Gastroesophageal sphincter (tissue), 4 donors: ENCODE measurements at regions not wholly inside any gene's neighbourhood (a gene's known extent, or its start where the extent isn't known, plus 50 kb on each side); places are given as distances from the start of the nearest gene placed in this dataset.

ENCODE experiments used
- ATAC-seq: fragments of 150-250 bp; one replicate; pipeline ENCODE4 v1.9.1; 2016; ENCODE audit warnings: mild to moderate bottlenecking, moderate library complexity
- H3K27ac ChIP-seq, 4 donors: fragments of 200-600 bp; sonication (generic) in 3 of 4; 1 replicate in 3 of 4; 2 replicates in 1 of 4; pipeline ENCODE4 v1.5.1; 2016 to 2019
- H3K27me3 ChIP-seq: fragments of 200-600 bp; sonication (generic); one replicate; pipeline ENCODE4 v1.5.1; 2019
- H3K36me3 ChIP-seq, 2 donors: fragments of 200-600 bp; sonication (generic); one replicate each; pipeline ENCODE4 v1.5.1; 2019; ENCODE audit warnings: control low read depth in 1 of 2
- H3K4me1 ChIP-seq, 3 donors: fragments of 200-600 bp; sonication (generic); 1 replicate in 2 of 3; 2 replicates in 1 of 3; pipeline ENCODE4 v1.5.1; 2016 to 2019; ENCODE audit warnings: control low read depth in 2 of 3
- H3K4me3 ChIP-seq, 2 donors: fragments of 200-600 bp; sonication (generic); one replicate each; pipeline ENCODE4 v1.5.1; 2019; ENCODE audit warnings: mild to moderate bottlenecking in 1 of 2, moderate library complexity in 1 of 2
- H3K9me3 ChIP-seq, 3 donors: fragments of 200-600 bp; sonication (generic); one replicate each; pipeline ENCODE4 v1.5.1; 2017 to 2019; ENCODE audit warnings: control low read depth in 2 of 3
- EP300 ChIP-seq: sonication (generic); formaldehyde crosslinking; IDR thresholded peaks from one replicate; pipeline ENCODE4 v1.6.1; 2017; ENCODE audit warnings: antibody characterized with exemption, mild to moderate bottlenecking
- POLR2A ChIP-seq, 2 donors: fragments of 450-650 bp; IDR thresholded peaks; one replicate each; pipeline ENCODE4 v1.6.1; 2017; ENCODE audit warnings: antibody characterized with exemption in 2 of 2, mild to moderate bottlenecking in 2 of 2, moderate library complexity in 1 of 2
- POLR2AphosphoS5 ChIP-seq: sonication (generic); formaldehyde crosslinking; IDR thresholded peaks from one replicate; pipeline ENCODE4 v1.6.1; 2017; ENCODE audit warnings: antibody characterized with exemption
- WGBS, 2 donors: methylation state at CpG; one replicate each; pipeline ENCODE4 v1.1.5; 2018; ENCODE audit warnings: low coverage in 1 of 2; 5-methylcytosine and 5-hydroxymethylcytosine counted together
- TF ChIP-seq, protein P1 (sequence below), 4 experiments: fragments of 200-600 bp in 2 of 4; fragments of 450-650 bp in 2 of 4; sonication (generic) in 1 of 4; IDR thresholded peaks; one replicate each; pipeline ENCODE4 v1.5.1; 2017 to 2019; ENCODE audit warnings: antibody characterized with exemption in 4 of 4, mild to moderate bottlenecking in 2 of 4, moderate library complexity in 2 of 4

DNA sequence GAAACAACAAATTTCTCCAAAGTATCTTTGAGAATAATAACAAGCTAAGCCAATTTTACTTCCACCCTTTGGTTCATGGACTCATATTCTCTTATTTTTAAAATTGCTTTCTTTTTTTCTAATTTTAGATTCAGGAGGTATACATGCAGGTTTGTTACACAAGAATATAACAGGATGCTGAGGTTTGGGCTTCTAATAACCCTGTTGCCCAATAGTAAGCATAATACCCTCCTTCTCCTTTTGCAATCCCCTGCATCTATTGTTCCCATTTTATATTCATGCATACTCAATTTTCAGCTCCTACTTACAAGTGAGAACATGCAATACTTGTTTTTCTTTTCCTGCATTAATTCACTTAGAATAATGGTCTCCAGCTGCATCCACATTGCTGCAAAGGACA is 202.3 kb upstream of the FSTL5 start:
- ATAC-seq = no peak
- Histone ChIP-seq H3K4me3 (no peak overlapping the region), H3K36me3 (no peaks in the 10 kb centered on the region), H3K27ac (no peak overlapping the region), H3K4me1 (no peaks in the 10 kb centered on the region), H3K9me3 (no peaks in the 10 kb centered on the region), H3K27me3 (no peaks in the 10 kb centered on the region)
- TF ChIP-seq POLR2AphosphoS5 (no peak), POLR2A (IDR thresholded peaks at IDR 0.05) (no peak), EP300 (no peak)
- TF ChIP-seq, protein P1, sequence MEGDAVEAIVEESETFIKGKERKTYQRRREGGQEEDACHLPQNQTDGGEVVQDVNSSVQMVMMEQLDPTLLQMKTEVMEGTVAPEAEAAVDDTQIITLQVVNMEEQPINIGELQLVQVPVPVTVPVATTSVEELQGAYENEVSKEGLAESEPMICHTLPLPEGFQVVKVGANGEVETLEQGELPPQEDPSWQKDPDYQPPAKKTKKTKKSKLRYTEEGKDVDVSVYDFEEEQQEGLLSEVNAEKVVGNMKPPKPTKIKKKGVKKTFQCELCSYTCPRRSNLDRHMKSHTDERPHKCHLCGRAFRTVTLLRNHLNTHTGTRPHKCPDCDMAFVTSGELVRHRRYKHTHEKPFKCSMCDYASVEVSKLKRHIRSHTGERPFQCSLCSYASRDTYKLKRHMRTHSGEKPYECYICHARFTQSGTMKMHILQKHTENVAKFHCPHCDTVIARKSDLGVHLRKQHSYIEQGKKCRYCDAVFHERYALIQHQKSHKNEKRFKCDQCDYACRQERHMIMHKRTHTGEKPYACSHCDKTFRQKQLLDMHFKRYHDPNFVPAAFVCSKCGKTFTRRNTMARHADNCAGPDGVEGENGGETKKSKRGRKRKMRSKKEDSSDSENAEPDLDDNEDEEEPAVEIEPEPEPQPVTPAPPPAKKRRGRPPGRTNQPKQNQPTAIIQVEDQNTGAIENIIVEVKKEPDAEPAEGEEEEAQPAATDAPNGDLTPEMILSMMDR (IDR thresholded peaks at IDR 0.05) = no peak

DNA sequence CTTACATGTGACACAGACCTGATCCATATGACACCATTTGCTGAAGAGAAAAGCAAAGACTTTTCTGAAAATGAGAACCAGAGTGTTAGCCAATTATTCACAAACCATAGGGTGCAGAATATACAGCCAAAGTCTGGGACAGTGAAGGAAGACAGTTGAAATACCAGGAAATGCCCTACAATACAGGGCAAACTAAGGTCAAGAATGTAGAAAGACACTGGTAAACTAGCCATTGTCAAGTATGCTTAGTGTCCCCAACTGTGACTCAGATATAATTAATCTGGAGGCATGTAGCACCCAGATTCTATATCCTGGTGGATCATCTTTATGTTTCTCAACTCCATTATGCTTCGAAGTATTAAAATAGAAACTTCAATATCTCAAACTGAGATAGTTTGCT is 200.9 kb upstream of the FSTL5 start:
- H3K36me3 ChIP-seq = no peaks in the 10 kb centered on the region
- H3K9me3 ChIP-seq = no peaks in the 10 kb centered on the region
- no peak overlapping the region for H3K4me3 ChIP-seq
- no peaks in the 10 kb centered on the region for H3K27me3 ChIP-seq
- TF ChIP-seq POLR2A (IDR thresholded peaks at IDR 0.05) (no peak), EP300 (no peak), POLR2AphosphoS5 (no peak)
- TF ChIP-seq, protein P1 (IDR thresholded peaks at IDR 0.05) = no peak
- ATAC-seq = no peak
- 75 to 100% methylated on average over 1 of the region's 1 CpG for WGBS, 2 donors
- no peaks in the 10 kb centered on the region for H3K4me1 ChIP-seq
- H3K27ac ChIP-seq = no peak overlapping the region

DNA sequence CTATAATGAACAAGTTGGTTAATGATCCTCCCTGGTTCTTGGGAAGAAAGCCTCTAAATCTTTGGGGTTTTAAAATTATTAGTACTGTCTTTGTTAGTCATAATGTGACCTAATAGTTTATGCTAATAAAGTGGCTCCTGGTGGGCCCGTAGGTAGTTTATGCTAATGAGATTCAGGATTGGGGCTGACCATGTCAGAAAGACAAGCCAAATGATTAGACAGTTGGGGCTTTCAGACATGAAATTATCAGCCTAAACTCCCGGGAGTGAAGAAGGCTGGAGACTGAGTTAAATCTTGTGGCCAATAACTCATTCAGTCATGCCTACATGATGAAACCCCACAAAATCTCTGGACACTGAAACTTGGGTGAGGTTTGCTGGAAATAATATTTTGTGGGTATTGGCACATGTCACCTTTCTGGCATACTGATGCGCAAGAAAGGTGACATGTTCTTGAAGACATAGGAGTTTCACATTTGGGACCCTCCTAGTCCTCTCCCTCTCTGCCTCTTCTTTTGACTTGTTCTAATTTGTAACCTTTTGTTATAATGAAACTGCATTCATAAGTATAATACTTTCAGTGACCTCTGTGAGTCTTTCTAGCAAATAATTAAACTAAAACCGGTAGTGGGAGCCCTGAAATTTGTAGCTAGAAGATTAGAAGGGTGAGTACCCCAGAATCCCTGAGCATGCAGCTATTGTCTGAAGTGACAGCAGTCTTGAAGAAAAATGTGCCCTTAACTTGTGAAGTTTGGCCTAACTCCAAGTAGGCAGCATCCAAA is 196.8 kb upstream of the FSTL5 start:
- no peak for TF ChIP-seq POLR2AphosphoS5
- TF ChIP-seq EP300 = no peak
- H3K27me3 ChIP-seq = no peaks in the 10 kb centered on the region
- 68 to 92% methylated on average over 2 to 4 of the region's 4 CpGs for WGBS, 2 donors
- no peak for ATAC-seq
- no peaks in the 10 kb centered on the region for H3K36me3 ChIP-seq
- no peaks in the 10 kb centered on the region for H3K9me3 ChIP-seq
- no peaks in the 10 kb centered on the region for H3K4me1 ChIP-seq
- H3K4me3 ChIP-seq = no peak overlapping the region
- no peak overlapping the region for H3K27ac ChIP-seq

- H3K9me3 ChIP-seq = no peaks in the 10 kb centered on the region
- TF ChIP-seq, protein P1 (IDR thresholded peaks at IDR 0.05) = no peak
- TF ChIP-seq POLR2AphosphoS5 (no peak), POLR2A (IDR thresholded peaks at IDR 0.05) (no peak), EP300 (no peak)
- no peaks in the 10 kb centered on the region for H3K36me3 ChIP-seq
- H3K4me1 ChIP-seq = no peaks in the 10 kb centered on the region
- no peaks in the 10 kb centered on the region for H3K27me3 ChIP-seq
- no peak for ATAC-seq
- H3K27ac ChIP-seq = no peak overlapping the region
- WGBS, 2 donors = 68% methylated on average over 2 of the region's 2 CpGs; no CpG with 5 or more reads in 1 of the 2 donors
- no peak overlapping the region for H3K4me3 ChIP-seq
Measured at GRCh38 chr4:162356181-162356580, 192.4 kb upstream of the FSTL5 start.

- no peaks in the 10 kb centered on the region for H3K4me1 ChIP-seq
- no peaks in the 10 kb centered on the region for H3K27me3 ChIP-seq
- TF ChIP-seq, protein P1 (IDR thresholded peaks at IDR 0.05) = no peak
- TF ChIP-seq EP300 (no peak), POLR2AphosphoS5 (no peak), POLR2A (IDR thresholded peaks at IDR 0.05) (no peak)
- no peaks in the 10 kb centered on the region for H3K9me3 ChIP-seq
- no peaks in the 10 kb centered on the region for H3K36me3 ChIP-seq
- WGBS, 2 donors = 86 to 89% methylated on average over 1 of the region's 1 CpG
- no peak overlapping the region for H3K4me3 ChIP-seq
- ATAC-seq = no peak
- H3K27ac ChIP-seq = no peak overlapping the region
Measured at GRCh38 chr4:162352580-162353107, 188.8 kb upstream of the FSTL5 start.
